ENCODE measurements at regions not wholly inside any gene's neighbourhood (a gene's known extent, or its start where the extent isn't known, plus 50 kb on each side); places are given as distances from the start of the nearest gene placed in this dataset.

- Histone ChIP-seq H3K4me1 (ENCODE audit: control insufficient read depth, low read length) (no peaks in the 10 kb centered on the region), H3K79me2 (ENCODE audit: control insufficient read depth, low read length) (no peaks in the 10 kb centered on the region), H3K9me3 (ENCODE audit: control insufficient read depth, insufficient read depth, low read length) (no peaks in the 10 kb centered on the region), H3K9me2 (replicated peaks; ENCODE audit: control insufficient read depth, low read length) (no peaks in the 10 kb centered on the region), H3K27ac (ENCODE audit: low read depth, low read length) (no peak overlapping the region), H3K36me3 (ENCODE audit: control insufficient read depth, low read length) (no peaks in the 10 kb centered on the region), H4K20me1 (ENCODE audit: control insufficient read depth, insufficient read depth, low read depth, low read length) (no peaks in the 10 kb centered on the region), H3K27me3 (ENCODE audit: control insufficient read depth, low read length) (no peaks in the 10 kb centered on the region), H3F3A (ENCODE audit: control insufficient read depth, insufficient read depth) (no peaks in the 10 kb centered on the region), H3K4me3 (ENCODE audit: low read length) (no peak overlapping the region), H3K4me2 (ENCODE audit: low read length) (no peak overlapping the region)
- TF ChIP-seq EZH2phosphoT487 (IDR thresholded peaks at IDR 0.05; ENCODE audit: borderline replicate concordance, low read length), result no peak
- TF ChIP-seq, protein P1, sequence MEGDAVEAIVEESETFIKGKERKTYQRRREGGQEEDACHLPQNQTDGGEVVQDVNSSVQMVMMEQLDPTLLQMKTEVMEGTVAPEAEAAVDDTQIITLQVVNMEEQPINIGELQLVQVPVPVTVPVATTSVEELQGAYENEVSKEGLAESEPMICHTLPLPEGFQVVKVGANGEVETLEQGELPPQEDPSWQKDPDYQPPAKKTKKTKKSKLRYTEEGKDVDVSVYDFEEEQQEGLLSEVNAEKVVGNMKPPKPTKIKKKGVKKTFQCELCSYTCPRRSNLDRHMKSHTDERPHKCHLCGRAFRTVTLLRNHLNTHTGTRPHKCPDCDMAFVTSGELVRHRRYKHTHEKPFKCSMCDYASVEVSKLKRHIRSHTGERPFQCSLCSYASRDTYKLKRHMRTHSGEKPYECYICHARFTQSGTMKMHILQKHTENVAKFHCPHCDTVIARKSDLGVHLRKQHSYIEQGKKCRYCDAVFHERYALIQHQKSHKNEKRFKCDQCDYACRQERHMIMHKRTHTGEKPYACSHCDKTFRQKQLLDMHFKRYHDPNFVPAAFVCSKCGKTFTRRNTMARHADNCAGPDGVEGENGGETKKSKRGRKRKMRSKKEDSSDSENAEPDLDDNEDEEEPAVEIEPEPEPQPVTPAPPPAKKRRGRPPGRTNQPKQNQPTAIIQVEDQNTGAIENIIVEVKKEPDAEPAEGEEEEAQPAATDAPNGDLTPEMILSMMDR (IDR thresholded peaks at IDR 0.05; ENCODE audit: low read depth, low read length, poor library complexity, severe bottlenecking), result no peak
Observed at GRCh38 chr13:62593804-62594203, 1178.2 kb upstream of the PCDH20 start.

DNA sequence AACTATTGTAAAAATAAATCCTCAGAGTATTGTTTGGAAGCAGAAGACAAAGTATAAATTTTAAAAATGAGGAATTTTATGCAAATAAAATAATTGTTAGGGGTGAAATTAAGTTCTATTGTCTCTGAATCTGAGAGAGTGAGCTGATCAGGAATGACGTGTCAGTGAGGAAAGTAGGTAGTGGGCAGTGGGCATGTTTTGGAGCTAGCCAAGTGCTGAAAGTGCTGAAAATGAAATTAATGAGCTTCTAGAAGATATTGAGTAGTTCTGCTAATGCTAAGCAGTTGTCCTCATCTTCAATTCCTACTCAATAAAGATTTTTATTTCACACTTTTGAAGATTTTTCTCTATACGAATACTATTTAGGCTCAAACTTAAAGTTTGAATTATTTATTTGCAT, 1167.8 kb upstream of the PCDH20 start:
- no peaks in the 10 kb centered on the region for H3K79me2 ChIP-seq (ENCODE audit: control insufficient read depth, low read length)
- no peaks in the 10 kb centered on the region for H3K9me3 ChIP-seq (ENCODE audit: control insufficient read depth, insufficient read depth, low read length)
- no peak overlapping the region for H3K4me2 ChIP-seq (ENCODE audit: low read length)
- TF ChIP-seq, protein P1 (IDR thresholded peaks at IDR 0.05; ENCODE audit: low read depth, low read length, poor library complexity, severe bottlenecking), result no peak
- no peak for TF ChIP-seq EZH2phosphoT487 (IDR thresholded peaks at IDR 0.05; ENCODE audit: borderline replicate concordance, low read length)
- no peaks in the 10 kb centered on the region for H3K4me1 ChIP-seq (ENCODE audit: control insufficient read depth, low read length)
- H3K9me2 ChIP-seq (replicated peaks; ENCODE audit: control insufficient read depth, low read length), result no peaks in the 10 kb centered on the region
- H3K4me3 ChIP-seq (ENCODE audit: low read length), result no peak overlapping the region
- no peaks in the 10 kb centered on the region for H3K27me3 ChIP-seq (ENCODE audit: control insufficient read depth, low read length)
- H4K20me1 ChIP-seq (ENCODE audit: control insufficient read depth, insufficient read depth, low read depth, low read length), result no peaks in the 10 kb centered on the region
- H3K36me3 ChIP-seq (ENCODE audit: control insufficient read depth, low read length), result no peaks in the 10 kb centered on the region
- no peaks in the 10 kb centered on the region for H3F3A ChIP-seq (ENCODE audit: control insufficient read depth, insufficient read depth)
- no peak overlapping the region for H3K27ac ChIP-seq (ENCODE audit: low read depth, low read length)

- no peak overlapping the region for H3K4me2 ChIP-seq (ENCODE audit: low read length)
- no peaks in the 10 kb centered on the region for H4K20me1 ChIP-seq (ENCODE audit: control insufficient read depth, insufficient read depth, low read depth, low read length)
- no peaks in the 10 kb centered on the region for H3K9me3 ChIP-seq (ENCODE audit: control insufficient read depth, insufficient read depth, low read length)
- H3K36me3 ChIP-seq (ENCODE audit: control insufficient read depth, low read length), result no peaks in the 10 kb centered on the region
- no peak for TF ChIP-seq EZH2phosphoT487 (IDR thresholded peaks at IDR 0.05; ENCODE audit: borderline replicate concordance, low read length)
- TF ChIP-seq, protein P1 (IDR thresholded peaks at IDR 0.05; ENCODE audit: low read depth, low read length, poor library complexity, severe bottlenecking), result no peak
- no peaks in the 10 kb centered on the region for H3F3A ChIP-seq (ENCODE audit: control insufficient read depth, insufficient read depth)
- no peaks in the 10 kb centered on the region for H3K79me2 ChIP-seq (ENCODE audit: control insufficient read depth, low read length)
- H3K27me3 ChIP-seq (ENCODE audit: control insufficient read depth, low read length), result no peaks in the 10 kb centered on the region
- H3K27ac ChIP-seq (ENCODE audit: low read depth, low read length), result no peak overlapping the region
- H3K9me2 ChIP-seq (replicated peaks; ENCODE audit: control insufficient read depth, low read length), result no peaks in the 10 kb centered on the region
- no peak overlapping the region for H3K4me3 ChIP-seq (ENCODE audit: low read length)
- H3K4me1 ChIP-seq (ENCODE audit: control insufficient read depth, low read length), result no peaks in the 10 kb centered on the region
Observed at GRCh38 chr13:62578402-62578801, 1162.8 kb upstream of the PCDH20 start.

GRCh38 chr13:62564770-62565169, 1149.1 kb upstream of the PCDH20 start:
- no peaks in the 10 kb centered on the region for H3K27me3 ChIP-seq (ENCODE audit: control insufficient read depth, low read length)
- H3F3A ChIP-seq (ENCODE audit: control insufficient read depth, insufficient read depth), result no peaks in the 10 kb centered on the region
- no peak overlapping the region for H3K4me3 ChIP-seq (ENCODE audit: low read length)
- H3K36me3 ChIP-seq (ENCODE audit: control insufficient read depth, low read length), result no peaks in the 10 kb centered on the region
- H3K4me1 ChIP-seq (ENCODE audit: control insufficient read depth, low read length), result no peaks in the 10 kb centered on the region
- H3K27ac ChIP-seq (ENCODE audit: low read depth, low read length), result no peak overlapping the region
- no peaks in the 10 kb centered on the region for H3K9me2 ChIP-seq (replicated peaks; ENCODE audit: control insufficient read depth, low read length)
- H4K20me1 ChIP-seq (ENCODE audit: control insufficient read depth, insufficient read depth, low read depth, low read length), result no peaks in the 10 kb centered on the region
- H3K9me3 ChIP-seq (ENCODE audit: control insufficient read depth, insufficient read depth, low read length), result no peaks in the 10 kb centered on the region
- TF ChIP-seq, protein P1 (IDR thresholded peaks at IDR 0.05; ENCODE audit: low read depth, low read length, poor library complexity, severe bottlenecking), result no peak
- TF ChIP-seq EZH2phosphoT487 (IDR thresholded peaks at IDR 0.05; ENCODE audit: borderline replicate concordance, low read length), result no peak
- no peak overlapping the region for H3K4me2 ChIP-seq (ENCODE audit: low read length)
- H3K79me2 ChIP-seq (ENCODE audit: control insufficient read depth, low read length), result no peaks in the 10 kb centered on the region
